Mucosa of descending colon (tissue), 3 donors: ENCODE measurements at regions not wholly inside any gene's neighbourhood (a gene's known extent, or its start where the extent isn't known, plus 50 kb on each side); places are given as distances from the start of the nearest gene placed in this dataset.

Experiments
- ATAC-seq: fragments of 200-7000 bp; cut with Tn5 transposase; one replicate; pipeline ENCODE4 v1.9.1; 2020; ENCODE audit warnings: mild to moderate bottlenecking, moderate library complexity
- DNase-seq, 3 donors: peaks; one replicate each; pipeline ENCODE4 v3.0.0-alpha.2; 2020
- H3K36me3 ChIP-seq: fragments of 200-600 bp; one replicate; pipeline ENCODE4 v1.8.0; 2021; ENCODE audit warnings: low read depth, mild to moderate bottlenecking
- H3K4me1 ChIP-seq: fragments of 200-600 bp; one replicate; pipeline ENCODE4 v1.8.0; 2021; ENCODE audit warnings: low read depth, mild to moderate bottlenecking
- H3K4me3 ChIP-seq: fragments of 200-600 bp; one replicate; pipeline ENCODE4 v1.8.0; 2021; ENCODE audit warnings: mild to moderate bottlenecking
- H3K9me3 ChIP-seq: fragments of 200-600 bp; one replicate; pipeline ENCODE4 v1.8.0; 2021; ENCODE audit warnings: mild to moderate bottlenecking
- intact Hi-C, 2 donors: fragments of 100-400 bp; cut with DNase I in 1 of 2; cut with micrococcal nuclease in 1 of 2; formaldehyde crosslinking; loops; one replicate each; pipeline versions ENCODE4 v1.11.0 to v1.11.1; 2022; cut with DNase I, micrococcal nuclease
- TF ChIP-seq, protein P1 (sequence below): fragments of 200-600 bp; IDR thresholded peaks from one replicate; pipeline ENCODE4 v1.8.0; 2022; ENCODE audit warnings: antibody characterized with exemption, mild to moderate bottlenecking
- donor health status: DM: no; HTN: no; CAD: no; lungs with moderate emphysema.
- donor health status: DM: no; HTN: no; CAD: no.
- donor health status: DM: no; HTN: yes; CAD: no.

DNA sequence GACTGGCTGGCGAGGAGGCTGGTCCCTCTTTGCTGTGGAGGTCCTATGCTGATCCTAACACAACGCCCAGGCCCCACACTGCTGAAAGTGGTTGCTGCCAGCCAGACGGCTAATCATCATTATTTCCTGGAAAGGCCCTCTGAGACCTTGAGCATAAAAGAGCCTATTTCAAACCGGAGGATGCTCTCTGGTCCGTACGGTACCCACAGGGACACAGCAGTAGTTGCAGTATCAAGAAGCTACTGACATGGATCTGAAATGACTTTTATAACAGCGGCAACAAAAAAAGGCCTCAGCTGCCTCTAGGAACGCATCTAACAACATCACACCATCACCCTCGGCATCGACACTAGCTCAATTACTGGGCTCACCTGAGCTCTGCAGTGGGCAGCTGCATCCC is 59.1 kb upstream of the FOXB1 start:
- intact Hi-C loops = no loop called here
- H3K4me3 ChIP-seq = no peak overlapping the region
- H3K36me3 ChIP-seq = no peaks in the 10 kb centered on the region
- TF ChIP-seq, protein P1, sequence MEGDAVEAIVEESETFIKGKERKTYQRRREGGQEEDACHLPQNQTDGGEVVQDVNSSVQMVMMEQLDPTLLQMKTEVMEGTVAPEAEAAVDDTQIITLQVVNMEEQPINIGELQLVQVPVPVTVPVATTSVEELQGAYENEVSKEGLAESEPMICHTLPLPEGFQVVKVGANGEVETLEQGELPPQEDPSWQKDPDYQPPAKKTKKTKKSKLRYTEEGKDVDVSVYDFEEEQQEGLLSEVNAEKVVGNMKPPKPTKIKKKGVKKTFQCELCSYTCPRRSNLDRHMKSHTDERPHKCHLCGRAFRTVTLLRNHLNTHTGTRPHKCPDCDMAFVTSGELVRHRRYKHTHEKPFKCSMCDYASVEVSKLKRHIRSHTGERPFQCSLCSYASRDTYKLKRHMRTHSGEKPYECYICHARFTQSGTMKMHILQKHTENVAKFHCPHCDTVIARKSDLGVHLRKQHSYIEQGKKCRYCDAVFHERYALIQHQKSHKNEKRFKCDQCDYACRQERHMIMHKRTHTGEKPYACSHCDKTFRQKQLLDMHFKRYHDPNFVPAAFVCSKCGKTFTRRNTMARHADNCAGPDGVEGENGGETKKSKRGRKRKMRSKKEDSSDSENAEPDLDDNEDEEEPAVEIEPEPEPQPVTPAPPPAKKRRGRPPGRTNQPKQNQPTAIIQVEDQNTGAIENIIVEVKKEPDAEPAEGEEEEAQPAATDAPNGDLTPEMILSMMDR = no peak
- no peak for ATAC-seq
- no peak for DNase-seq
- H3K4me1 ChIP-seq = no peaks in the 10 kb centered on the region
- no peaks in the 10 kb centered on the region for H3K9me3 ChIP-seq

DNA sequence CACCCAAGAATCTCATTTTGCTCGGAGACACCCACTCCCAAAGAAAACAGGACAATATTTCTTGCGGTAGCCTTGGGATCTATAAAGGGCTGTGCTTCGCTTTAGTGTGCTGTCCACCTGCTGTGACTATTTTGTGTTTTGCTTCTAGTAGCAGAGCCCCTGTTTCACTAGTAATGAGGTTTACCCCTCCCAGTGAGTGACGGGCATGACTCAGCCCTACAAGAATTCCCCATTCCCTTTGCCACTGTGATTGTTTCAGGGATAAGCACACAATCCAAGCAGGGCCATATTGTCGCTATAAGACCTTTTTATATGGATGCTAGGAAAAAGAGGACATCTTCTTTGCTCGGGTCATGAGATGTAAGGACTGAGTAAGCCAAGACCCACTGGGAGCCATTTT is 62.5 kb upstream of the FOXB1 start:
- DNase-seq (no peak), ATAC-seq (no peak)
- Histone ChIP-seq H3K36me3 (no peaks in the 10 kb centered on the region), H3K4me3 (no peak overlapping the region), H3K9me3 (no peaks in the 10 kb centered on the region), H3K4me1 (no peaks in the 10 kb centered on the region)
- TF ChIP-seq, protein P1 = no peak
- intact Hi-C loops = no loop called here

DNA sequence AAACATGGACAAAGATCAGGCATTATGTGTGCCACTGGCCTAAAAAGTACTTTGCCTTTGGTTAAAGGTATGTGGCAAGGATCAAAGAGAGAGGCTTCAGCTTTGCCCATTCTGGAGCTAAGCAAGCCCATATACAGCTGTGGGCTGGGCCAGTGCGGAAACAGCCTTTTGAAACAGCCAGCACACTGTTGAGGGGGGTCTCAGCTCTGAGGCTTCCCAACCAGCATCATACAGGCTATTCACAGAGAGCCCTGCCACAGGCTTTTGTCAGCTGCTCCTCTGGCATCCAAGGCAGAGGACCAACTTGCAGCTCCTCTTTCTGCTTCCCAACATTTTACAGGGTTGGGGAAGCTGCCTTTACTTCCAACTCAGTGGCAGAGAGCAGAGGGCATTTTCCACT is 63.2 kb upstream of the FOXB1 start:
- no peaks in the 10 kb centered on the region for H3K9me3 ChIP-seq
- no peaks in the 10 kb centered on the region for H3K36me3 ChIP-seq
- H3K4me1 ChIP-seq = no peaks in the 10 kb centered on the region
- ATAC-seq = no peak
- TF ChIP-seq, protein P1 = no peak
- H3K4me3 ChIP-seq = no peak overlapping the region
- no peak for DNase-seq
- intact Hi-C loops = no loop called here

DNA sequence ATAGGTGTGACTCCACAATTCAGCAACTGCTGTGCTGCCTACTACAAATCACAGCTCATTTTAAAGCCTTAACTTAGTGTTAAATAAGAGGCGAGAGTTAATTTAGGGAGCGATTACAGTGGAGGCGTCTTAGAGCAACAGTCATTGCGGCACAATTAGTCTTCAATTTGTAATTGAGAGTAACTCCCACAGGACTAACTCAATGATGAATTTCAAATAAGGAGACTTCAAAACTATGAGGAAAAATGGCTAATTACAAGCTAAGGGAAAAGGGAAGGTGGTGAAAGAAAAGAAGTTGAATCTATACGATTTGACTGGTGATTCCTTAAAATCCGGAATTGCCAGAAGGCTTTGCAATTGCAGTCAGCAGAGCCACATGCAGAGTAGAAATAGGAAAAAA is 63.7 kb upstream of the FOXB1 start:
- intact Hi-C loops = no loop called here
- Histone ChIP-seq H3K9me3 (no peaks in the 10 kb centered on the region), H3K4me1 (no peaks in the 10 kb centered on the region), H3K4me3 (no peak overlapping the region), H3K36me3 (no peaks in the 10 kb centered on the region)
- ATAC-seq = no peak
- TF ChIP-seq, protein P1 = no peak
- DNase-seq = no peak

DNA sequence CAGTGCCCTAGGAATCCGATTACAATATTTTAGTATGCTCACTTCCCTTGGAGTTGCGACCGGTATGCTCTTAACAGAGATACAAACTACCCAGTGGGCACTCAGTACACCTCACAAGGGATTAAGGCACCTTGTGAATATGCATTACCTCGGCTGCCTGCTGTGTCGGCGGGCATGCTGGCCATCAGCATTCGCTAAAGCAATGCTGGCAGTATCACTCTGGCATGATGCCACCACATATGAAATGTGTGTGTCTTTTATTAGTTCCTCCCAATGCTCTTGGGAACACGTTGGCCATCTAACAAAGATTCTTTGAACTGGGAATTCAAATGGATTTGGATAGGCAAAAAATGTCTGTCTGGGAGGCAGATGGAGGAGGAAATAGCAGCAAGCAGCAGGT is 67.4 kb upstream of the FOXB1 start:
- DNase-seq (no peak), ATAC-seq (no peak)
- H3K9me3 ChIP-seq = no peaks in the 10 kb centered on the region
- TF ChIP-seq, protein P1 = no peak
- no peaks in the 10 kb centered on the region for H3K36me3 ChIP-seq
- intact Hi-C loops = no loop called here
- H3K4me3 ChIP-seq = no peak overlapping the region
- no peaks in the 10 kb centered on the region for H3K4me1 ChIP-seq

DNA sequence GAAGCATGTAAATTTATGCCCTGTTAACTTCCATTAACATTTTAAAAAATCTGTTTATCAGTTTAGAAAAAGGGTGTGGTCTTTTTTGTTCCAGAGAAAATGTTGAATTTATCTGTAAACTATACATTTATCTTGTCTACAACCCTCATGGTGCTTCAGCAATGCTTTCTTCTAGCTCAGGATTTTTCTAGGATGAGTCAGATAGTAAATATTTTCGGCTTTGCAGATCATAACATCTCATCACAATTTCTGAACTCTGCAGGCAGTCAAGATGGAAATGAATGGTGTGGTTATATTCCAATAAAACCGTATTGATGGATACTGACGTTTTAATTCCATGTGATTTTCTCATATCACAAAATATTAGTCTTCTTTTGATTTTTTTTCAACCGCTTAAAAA is 70.5 kb upstream of the FOXB1 start:
- intact Hi-C loops = no loop called here

More for the DNA sequence above, 70.5 kb upstream of the FOXB1 start:
- Histone ChIP-seq H3K9me3 (no peaks in the 10 kb centered on the region), H3K4me1 (no peaks in the 10 kb centered on the region), H3K4me3 (no peak overlapping the region), H3K36me3 (no peaks in the 10 kb centered on the region)
- TF ChIP-seq, protein P1 = no peak
- DNase-seq (no peak), ATAC-seq (no peak)
